HL-60 (cell line): ENCODE measurements at regions not wholly inside any gene's neighbourhood (a gene's known extent, or its start where the extent isn't known, plus 50 kb on each side); places are given as distances from the start of the nearest gene placed in this dataset.
A peak's percentile ranks its signal among the peaks of the same experiment; 100 is the strongest.

ENCODE experiments used
- DNase-seq, 2 experiments: peaks; one replicate each; pipeline ENCODE4 v3.0.0-alpha.2; 2010 to 2020; ENCODE audit warnings: low read depth in 1 of 2, low spot score in 1 of 2
- H3K27ac ChIP-seq: fragments of 250-450 bp; sonication (Bioruptor Pico); replicated peaks from 2 replicates; pipeline ENCODE4 v1.5.1; 2020; ENCODE audit warnings: mild to moderate bottlenecking, moderate library complexity
- H3K27me3 ChIP-seq: fragments of 250-450 bp; sonication (Bioruptor Pico); 2 replicates; pipeline ENCODE4 v1.5.1; 2021; ENCODE audit warnings: mild to moderate bottlenecking, moderate library complexity; ENCODE audit not compliant: insufficient read depth, poor library complexity, severe bottlenecking
- H3K4me3 ChIP-seq: replicated peaks from 2 replicates; pipeline ENCODE4 v1.5.1; 2011; ENCODE audit warnings: mild to moderate bottlenecking, control low read depth, low read length; ENCODE audit not compliant: insufficient read depth
- CTCF ChIP-seq: IDR thresholded peaks from one replicate; pipeline ENCODE4 v1.5.1; 2011; ENCODE audit warnings: low read length, control low read depth, inconsistent platforms; ENCODE audit not compliant: insufficient read depth
- GABPA ChIP-seq: IDR thresholded peaks from 2 replicates; pipeline ENCODE4 v1.6.1; 2012; ENCODE audit warnings: low read depth
- POLR2AphosphoS5 ChIP-seq: IDR thresholded peaks from 2 replicates; pipeline ENCODE4 v1.6.1; 2012; ENCODE audit warnings: low read depth
- REST ChIP-seq: IDR thresholded peaks from 2 replicates; pipeline ENCODE4 v1.6.1; 2012; ENCODE audit warnings: low read depth; ENCODE audit not compliant: insufficient replicate concordance
- SPI1 ChIP-seq: IDR thresholded peaks from 2 replicates; pipeline ENCODE4 v1.6.1; 2012; ENCODE audit warnings: low read depth, mild to moderate bottlenecking, borderline replicate concordance

GRCh38 chr10:118504044-118504443 lies 91.4 kb downstream of the PRLHR start:
- no peak for TF ChIP-seq CTCF
- no peak for TF ChIP-seq SPI1
- no peak for TF ChIP-seq GABPA
- Histone ChIP-seq H3K27me3 (no peaks in the 10 kb centered on the region), H3K27ac (no peak overlapping the region), H3K4me3 (no peak overlapping the region)
- no peak for DNase-seq

GRCh38 chr10:118503192-118503591 lies 92.3 kb downstream of the PRLHR start:
- no peaks in the 10 kb centered on the region for H3K27me3 ChIP-seq
- H3K4me3 ChIP-seq, result no peak overlapping the region
- no peak overlapping the region for H3K27ac ChIP-seq
- DNase-seq, result no peak
- TF ChIP-seq CTCF, result no peak
- no peak for TF ChIP-seq POLR2AphosphoS5
- TF ChIP-seq REST, result no peak
- no peak for TF ChIP-seq GABPA
- TF ChIP-seq SPI1, result no peak

GRCh38 chr10:118501637-118502440 lies 93.6 kb downstream of the PRLHR start:
- Histone ChIP-seq H3K27ac (no peak overlapping the region; the same call in 1 of the 2 replicates), H3K27me3 (no peaks in the 10 kb centered on the region), H3K4me3 (no peak overlapping the region)
- peak; percentile 65 to 70 for DNase-seq
- TF ChIP-seq CTCF, result no peak
- no peak for TF ChIP-seq SPI1
- TF ChIP-seq GABPA, result no peak
- TF ChIP-seq REST, result no peak
- TF ChIP-seq POLR2AphosphoS5, result no peak

GRCh38 chr10:118501171-118501570 lies 94.3 kb downstream of the PRLHR start:
- Histone ChIP-seq H3K27ac (no peak overlapping the region), H3K4me3 (no peak overlapping the region), H3K27me3 (no peaks in the 10 kb centered on the region)
- no peak for TF ChIP-seq CTCF
- no peak for TF ChIP-seq GABPA
- TF ChIP-seq REST, result no peak
- no peak for TF ChIP-seq SPI1
- no peak for DNase-seq
